Renal cortex interstitium (tissue), 11 donors: ENCODE measurements at regions not wholly inside any gene's neighbourhood (a gene's known extent, or its start where the extent isn't known, plus 50 kb on each side); places are given as distances from the start of the nearest gene placed in this dataset.
"Not testable (repeated sequence)": the region's sequence is repeated elsewhere in the genome, so short reads cannot be mapped to it uniquely, and the experiment has no call there.

Source experiments
- DNase-seq, 11 donors: peaks; one replicate each; pipeline ENCODE4 v3.0.0-alpha.2; 2013; ENCODE audit warnings: low read depth in 9 of 11, low spot score in 4 of 11; ENCODE audit errors: extremely low read depth in 1 of 11

GRCh38 chr2:111377386-111377959 lies 256.8 kb downstream of the BCL2L11 start:
- not testable (repeated sequence) for DNase-seq

DNA sequence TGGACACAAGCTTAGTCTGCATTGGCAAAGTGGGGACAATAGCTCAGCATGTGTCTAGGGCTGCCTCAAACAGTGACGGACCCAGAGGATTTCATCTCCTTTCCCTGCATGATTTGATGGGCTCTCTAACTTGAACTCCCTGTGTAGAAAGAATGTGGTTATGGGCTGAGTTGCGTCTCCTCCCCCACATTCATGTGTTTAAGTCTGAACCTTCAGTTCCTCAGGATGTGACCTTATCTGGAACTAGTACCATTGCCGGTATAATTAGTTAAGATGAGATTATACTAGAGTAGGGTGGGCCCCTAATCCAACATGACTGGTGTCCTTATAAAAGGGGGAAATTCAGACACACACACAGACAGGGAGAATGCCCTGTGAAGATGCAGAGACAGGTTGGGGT lies 257.6 kb downstream of the BCL2L11 start:
- DNase-seq, result not testable (repeated sequence)

DNA sequence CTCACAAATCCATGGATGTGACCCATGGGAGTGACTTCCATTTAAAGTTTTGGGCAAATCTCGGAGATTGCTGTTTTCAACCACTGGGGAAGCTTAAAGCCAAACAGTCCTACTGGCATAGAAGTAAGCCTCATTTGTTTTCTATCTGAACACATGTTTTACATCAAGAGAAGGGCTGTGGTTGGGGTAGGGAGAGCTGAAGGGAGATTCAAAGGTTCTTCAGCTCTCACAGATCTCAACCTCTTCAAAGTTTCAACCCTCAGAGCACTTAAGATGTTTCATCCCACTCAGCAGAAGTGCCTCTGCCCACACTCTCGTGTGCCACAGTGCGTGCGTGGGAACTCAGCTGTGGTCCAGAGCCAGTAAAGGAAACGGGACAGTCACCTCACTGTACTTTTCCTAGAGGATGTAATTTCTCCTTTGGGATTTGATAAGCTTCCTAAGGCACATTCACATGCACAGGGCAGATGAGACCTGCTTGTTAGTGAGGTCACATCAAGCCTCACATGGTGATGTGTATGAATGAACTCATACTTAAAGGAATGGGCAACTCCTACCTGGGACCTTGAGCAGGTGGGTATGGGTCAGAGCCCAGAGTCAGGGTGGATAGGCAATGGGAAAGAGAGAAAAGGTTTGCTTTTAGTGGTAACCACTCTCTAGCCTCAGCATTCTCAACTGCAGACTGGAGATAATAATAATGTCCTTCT lies 260.2 kb downstream of the BCL2L11 start:
- not testable (repeated sequence) for DNase-seq

GRCh38 chr2:111381530-111382306 lies 261.0 kb downstream of the BCL2L11 start:
- DNase-seq, result not testable (repeated sequence)

GRCh38 chr2:111382507-111382906 lies 261.8 kb downstream of the BCL2L11 start:
- not testable (repeated sequence) for DNase-seq

DNA sequence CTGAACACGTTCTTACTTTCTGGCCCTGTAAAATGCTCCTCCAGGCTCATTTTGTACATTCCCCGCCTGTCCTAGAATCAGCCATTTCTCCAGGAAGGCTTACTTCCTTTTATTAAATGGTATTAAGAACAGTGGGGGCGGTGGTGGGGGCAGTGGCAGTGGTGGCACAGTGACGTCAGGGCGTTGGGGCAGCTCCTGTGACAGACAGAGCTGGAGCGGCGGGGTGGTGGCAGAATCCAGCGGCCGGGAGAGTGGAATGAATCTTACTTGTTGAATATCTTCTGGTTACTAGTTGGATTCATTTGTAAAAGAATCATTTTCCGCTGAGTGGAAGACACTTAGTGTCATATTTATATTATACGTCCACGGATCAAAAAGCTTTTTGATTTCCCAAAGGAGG lies 262.6 kb downstream of the BCL2L11 start:
- not testable (repeated sequence) for DNase-seq

DNA sequence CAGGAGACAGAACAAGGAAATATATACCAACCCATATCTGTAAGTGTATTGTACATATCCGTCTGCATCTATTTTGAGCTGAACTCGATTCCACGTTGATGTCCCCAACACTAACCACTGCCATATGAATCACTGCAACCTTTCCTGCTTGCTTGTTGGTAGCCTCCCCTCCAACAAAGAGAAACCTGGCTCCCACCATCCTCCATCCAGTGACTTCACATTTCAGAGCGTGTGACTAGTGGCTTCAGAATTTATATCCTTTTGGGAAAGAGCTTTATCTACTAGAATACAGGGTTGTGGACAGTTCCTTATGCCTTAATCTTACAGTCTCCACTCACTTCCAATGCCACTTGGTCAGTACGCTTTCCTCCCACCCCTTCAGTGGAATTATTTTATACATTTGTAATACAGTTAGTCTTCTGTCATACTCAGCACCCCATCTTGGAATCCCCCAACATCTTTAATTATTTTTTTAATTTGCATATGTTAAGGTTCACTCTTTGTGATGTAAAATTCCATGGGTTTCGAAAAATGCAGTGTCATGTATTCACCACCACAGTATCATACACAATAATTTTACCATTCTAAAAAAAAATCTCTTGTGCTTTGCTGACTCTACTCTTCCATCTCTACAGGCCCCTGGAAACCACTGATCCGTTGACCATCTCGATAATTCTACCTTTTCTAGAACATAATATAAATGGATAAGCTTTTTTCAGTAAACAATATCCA lies 264.7 kb downstream of the BCL2L11 start:
- not testable (repeated sequence) for DNase-seq

DNA sequence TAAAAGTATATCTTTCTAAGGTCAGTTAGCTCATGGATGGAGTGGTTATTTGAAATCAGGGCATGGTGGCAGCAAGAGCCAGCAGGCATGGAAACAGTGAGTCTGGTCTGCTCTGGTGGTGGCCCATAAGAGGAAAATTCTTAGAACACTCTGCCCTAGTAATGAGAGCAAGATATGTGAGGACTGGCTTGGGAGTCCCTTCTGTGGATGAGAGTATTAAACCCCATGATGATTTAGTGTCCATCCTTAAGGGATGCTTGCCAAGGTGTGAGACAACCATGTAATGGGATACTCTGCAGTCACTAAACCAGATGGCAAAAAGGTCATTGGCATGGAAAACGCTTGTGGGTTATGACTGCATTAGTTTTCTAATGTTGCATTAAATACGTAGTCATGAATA lies 269.9 kb downstream of the BCL2L11 start:
- DNase-seq, result not testable (repeated sequence)

- DNase-seq, result peak in 8 of 11 donors; percentile 15 to 58 (median 38)
Measured at GRCh38 chr2:111395350-111396128, 274.8 kb downstream of the BCL2L11 start.

GRCh38 chr2:111400598-111401253 lies 280.0 kb downstream of the BCL2L11 start:
- not testable (repeated sequence) for DNase-seq

DNA sequence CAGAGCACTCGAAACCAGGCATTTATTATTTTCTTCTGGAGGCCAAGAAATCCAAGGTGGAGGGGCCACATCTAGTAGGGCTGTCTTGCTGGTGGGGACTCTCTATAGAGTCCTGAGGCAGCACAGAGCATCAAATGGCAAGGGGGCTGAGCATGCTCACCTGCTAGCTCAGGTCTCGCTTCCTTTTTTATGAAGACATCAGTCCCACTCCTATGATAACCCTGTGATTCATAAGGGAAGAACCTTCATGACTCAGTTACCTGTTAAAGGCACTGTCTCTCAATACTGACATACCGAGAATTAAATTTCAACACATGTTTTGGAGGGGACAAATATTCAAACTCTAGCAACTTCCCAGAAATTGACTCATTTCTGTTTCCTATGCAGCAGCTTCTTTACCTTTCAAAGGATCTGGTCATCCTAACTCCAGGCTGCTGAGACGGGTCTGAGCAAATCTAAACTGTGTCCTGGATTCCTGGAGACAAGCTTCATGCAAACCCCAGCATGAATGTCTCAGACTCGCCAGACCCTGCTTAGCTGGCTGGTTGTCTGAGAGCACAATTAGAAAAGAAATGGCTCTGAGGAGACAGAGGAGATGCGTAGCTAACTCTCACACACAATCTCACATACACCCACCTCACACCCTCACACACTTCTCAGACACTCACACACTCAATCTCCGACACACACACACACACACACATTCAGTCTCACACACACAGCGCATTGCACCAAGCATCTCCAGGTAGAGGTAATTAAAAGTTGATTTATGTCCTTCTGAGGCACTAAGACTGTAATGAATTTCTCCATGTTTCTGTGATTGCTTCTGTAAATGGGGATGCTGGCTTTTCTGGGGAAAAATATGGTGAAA lies 280.8 kb downstream of the BCL2L11 start:
- not testable (repeated sequence) for DNase-seq

DNA sequence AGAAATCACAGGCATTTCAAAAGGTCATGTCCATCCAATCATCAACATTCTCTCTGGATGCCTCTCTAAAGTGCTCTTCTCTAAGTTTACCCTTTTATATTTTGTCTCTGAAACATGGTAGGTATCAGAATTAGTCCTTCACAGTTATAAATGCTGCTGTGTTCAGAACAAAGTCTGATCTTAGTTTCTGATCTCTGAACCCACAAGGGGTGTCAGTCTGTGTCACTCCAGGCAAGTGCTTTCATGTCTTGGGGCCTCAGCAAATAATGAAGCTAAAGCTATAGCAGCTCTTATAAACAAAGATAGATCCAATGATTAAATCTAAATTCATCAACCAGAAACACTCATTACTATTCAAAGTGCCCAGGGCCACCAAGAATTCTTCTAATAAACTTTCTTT lies 281.7 kb downstream of the BCL2L11 start:
- not testable (repeated sequence) for DNase-seq

- DNase-seq, result not testable (repeated sequence)
Measured at GRCh38 chr2:111403287-111403686, 282.6 kb downstream of the BCL2L11 start.

- DNase-seq, result not testable (repeated sequence)
Measured at GRCh38 chr2:111406616-111407015, 285.9 kb downstream of the BCL2L11 start.

GRCh38 chr2:111407632-111408194 lies 287.0 kb downstream of the BCL2L11 start:
- DNase-seq, result not testable (repeated sequence)

GRCh38 chr2:111410868-111411406 lies 290.2 kb downstream of the BCL2L11 start:
- not testable (repeated sequence) for DNase-seq
